Embryonic facial prominence (tissue), 1 donor: ENCODE measurements at regions not wholly inside any gene's neighbourhood (a gene's known extent, or its start where the extent isn't known, plus 50 kb on each side); places are given as distances from the start of the nearest gene placed in this dataset.

Experiments
- DNase-seq: peaks from one replicate; pipeline ENCODE4 v3.0.0-alpha.2; 2016; ENCODE audit errors: extremely low spot score

GRCh38 chr15:77713281-77713680 is 80.6 kb upstream of the LINGO1 start:
- no peak for DNase-seq

- no peak for DNase-seq
Observed at GRCh38 chr15:77712438-77712837, 79.7 kb upstream of the LINGO1 start.

GRCh38 chr15:77710637-77711036 is 77.9 kb upstream of the LINGO1 start:
- no peak for DNase-seq

GRCh38 chr15:77710206-77710605 is 77.5 kb upstream of the LINGO1 start:
- no peak for DNase-seq

GRCh38 chr15:77709135-77709886 is 76.6 kb upstream of the LINGO1 start:
- DNase-seq = no peak

- no peak for DNase-seq
Observed at GRCh38 chr15:77706482-77707244, 74.0 kb upstream of the LINGO1 start.

- DNase-seq = no peak
Observed at GRCh38 chr15:77702211-77702957, 69.7 kb upstream of the LINGO1 start.

GRCh38 chr15:77698481-77698880 is 65.8 kb upstream of the LINGO1 start:
- no peak for DNase-seq

GRCh38 chr15:77697893-77698292 is 65.2 kb upstream of the LINGO1 start:
- DNase-seq = no peak

- DNase-seq = no peak
Observed at GRCh38 chr15:77696871-77697270, 64.2 kb upstream of the LINGO1 start.

GRCh38 chr15:77695961-77696582 is 63.4 kb upstream of the LINGO1 start:
- no peak for DNase-seq

- no peak for DNase-seq
Observed at GRCh38 chr15:77695548-77695947, 62.8 kb upstream of the LINGO1 start.

GRCh38 chr15:77693576-77693975 is 60.9 kb upstream of the LINGO1 start:
- no peak for DNase-seq

GRCh38 chr15:77692614-77693013 is 59.9 kb upstream of the LINGO1 start:
- DNase-seq = no peak

GRCh38 chr15:77691607-77692006 is 58.9 kb upstream of the LINGO1 start:
- no peak for DNase-seq

- no peak for DNase-seq
Observed at GRCh38 chr15:77689821-77690220, 57.1 kb upstream of the LINGO1 start.

- DNase-seq = no peak
Observed at GRCh38 chr15:77688693-77689092, 56.0 kb upstream of the LINGO1 start.

- no peak for DNase-seq
Observed at GRCh38 chr15:77688266-77688665, 55.6 kb upstream of the LINGO1 start.

- DNase-seq = no peak
Observed at GRCh38 chr15:77685082-77685815, 52.5 kb upstream of the LINGO1 start.

GRCh38 chr15:77684341-77685081 is 51.8 kb upstream of the LINGO1 start:
- no peak for DNase-seq

GRCh38 chr15:77682564-77682963 is 49.9 kb upstream of the LINGO1 start:
- no peak for DNase-seq
